Ovary (tissue), 7 donors: ENCODE measurements at regions not wholly inside any gene's neighbourhood (a gene's known extent, or its start where the extent isn't known, plus 50 kb on each side); places are given as distances from the start of the nearest gene placed in this dataset.

Experiments
- DNase-seq, 5 donors: peaks; one replicate each; pipeline ENCODE4 v3.0.0-alpha.2; 2019 to 2020
- H3K27ac ChIP-seq, 2 donors: fragments of 200-600 bp; one replicate each; pipeline versions ENCODE4 v1.5.1 to v1.8.0; 2019 to 2022
- H3K27me3 ChIP-seq: fragments of 200-600 bp; one replicate; pipeline ENCODE4 v1.8.0; 2022
- H3K36me3 ChIP-seq: fragments of 200-600 bp; sonication (generic); one replicate; pipeline ENCODE4 v1.5.1; 2019
- H3K4me1 ChIP-seq: one replicate; pipeline ENCODE4 v1.8.1; 2013; ENCODE audit warnings: mild to moderate bottlenecking, moderate library complexity; ENCODE audit not compliant: insufficient read depth
- H3K4me3 ChIP-seq: fragments of 200-600 bp; sonication (generic); one replicate; pipeline ENCODE4 v1.5.1; 2017
- H3K9me3 ChIP-seq, 2 donors: fragments of 200-600 bp in 1 of 2; sonication (generic) in 1 of 2; one replicate each; pipeline versions ENCODE4 v1.5.1 to v1.8.1; 2013 to 2019; ENCODE audit warnings: mild to moderate bottlenecking in 1 of 2, moderate library complexity in 1 of 2
- CTCF ChIP-seq, 3 donors: fragments of 450-650 bp in 2 of 3; fragments of 200-600 bp in 1 of 3; IDR thresholded peaks; one replicate each; pipeline versions ENCODE4 v1.5.1 to v1.8.0; 2016 to 2022; ENCODE audit warnings: antibody characterized with exemption in 3 of 3, mild to moderate bottlenecking in 1 of 3
- EP300 ChIP-seq: sonication (generic); formaldehyde crosslinking; IDR thresholded peaks from one replicate; pipeline ENCODE4 v1.6.1; 2017; ENCODE audit warnings: antibody characterized with exemption
- POLR2A ChIP-seq: fragments of 450-650 bp; IDR thresholded peaks from one replicate; pipeline ENCODE4 v1.6.1; 2017; ENCODE audit warnings: antibody characterized with exemption, mild to moderate bottlenecking, moderate library complexity
- WGBS, 3 donors: extraction: QIAGEN DNeasy Blood & Tissue Kit in 1 of 3; methylation state at CpG; one replicate each; pipeline versions ENCODE4 v1.1.5 to v1.1.7; 2013 to 2017; 5-methylcytosine and 5-hydroxymethylcytosine counted together
- intact Hi-C, 4 donors: fragments of 100-400 bp; cut with DNase I; formaldehyde crosslinking; loops; one replicate each; pipeline versions ENCODE4 v1.11.0 to v1.15.1; 2022 to 2023
- donor health status: DM: no; HTN: no; CAD: no; lungs with moderate emphysema.
- donor health status: DM: no; HTN: no; CAD: no.
- donor health status: Bipolar disorder and iron deficiency.
- donor health status: DM: no; HTN: no; CAD: no.
- donor health status: DM: yes; HTN: yes; CAD: no.

- WGBS, 3 donors: 98% methylated on average over 1 of the region's 1 CpG
- intact Hi-C loops: no loop called here
- Histone ChIP-seq H3K4me1 (peaks cover 5% of the 10 kb centered on the region), H3K27ac (no peak overlapping the region), H3K9me3 (no peaks in the 10 kb centered on the region), H3K27me3 (no peaks in the 10 kb centered on the region), H3K36me3 (no peaks in the 10 kb centered on the region), H3K4me3 (no peak overlapping the region)
- no peak for DNase-seq
- TF ChIP-seq POLR2A: no peak
- no peak for TF ChIP-seq CTCF (IDR thresholded peaks at IDR 0.05)
- TF ChIP-seq EP300: no peak
Observed at GRCh38 chr16:65541646-65542045, 419.8 kb upstream of the CDH11 start.

DNA sequence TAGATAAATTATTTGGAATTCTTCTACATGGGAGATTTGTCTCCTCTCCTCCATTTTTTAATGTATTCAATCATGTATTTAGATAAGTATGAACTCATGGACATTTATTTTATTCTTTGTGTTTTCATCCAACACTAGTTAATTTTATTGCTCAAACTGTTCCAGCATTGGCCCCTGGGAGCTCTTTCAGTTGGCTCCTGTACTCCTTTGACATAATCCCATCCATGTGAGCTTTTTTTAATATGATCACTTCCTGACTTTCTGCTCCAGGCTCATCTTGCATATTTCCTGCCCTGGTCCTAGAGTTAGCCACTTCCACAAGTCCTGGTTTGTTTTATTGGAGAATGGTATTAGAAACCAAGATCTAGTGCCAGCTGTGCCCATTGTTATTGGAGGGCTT lies 419.0 kb upstream of the CDH11 start:
- Histone ChIP-seq H3K4me1 (no peaks in the 10 kb centered on the region), H3K27me3 (no peaks in the 10 kb centered on the region), H3K9me3 (no peaks in the 10 kb centered on the region), H3K4me3 (no peak overlapping the region), H3K27ac (no peak overlapping the region), H3K36me3 (no peaks in the 10 kb centered on the region)
- intact Hi-C loops: no loop called here
- DNase-seq: no peak
- no peak for TF ChIP-seq POLR2A
- no peak for TF ChIP-seq EP300
- no peak for TF ChIP-seq CTCF (IDR thresholded peaks at IDR 0.05)

GRCh38 chr16:65538976-65539375 lies 417.1 kb upstream of the CDH11 start:
- no peak overlapping the region for H3K4me3 ChIP-seq
- 35 to 49% (median 35%) methylated on average over 3 of the region's 3 CpGs for WGBS, 3 donors
- TF ChIP-seq CTCF (IDR thresholded peaks at IDR 0.05) (no peak), POLR2A (no peak), EP300 (no peak)
- H3K9me3 ChIP-seq: no peaks in the 10 kb centered on the region
- DNase-seq: no peak
- H3K36me3 ChIP-seq: no peaks in the 10 kb centered on the region
- intact Hi-C loops: no loop called here
- no peak overlapping the region for H3K27ac ChIP-seq
- H3K27me3 ChIP-seq: no peaks in the 10 kb centered on the region
- no peaks in the 10 kb centered on the region for H3K4me1 ChIP-seq

DNA sequence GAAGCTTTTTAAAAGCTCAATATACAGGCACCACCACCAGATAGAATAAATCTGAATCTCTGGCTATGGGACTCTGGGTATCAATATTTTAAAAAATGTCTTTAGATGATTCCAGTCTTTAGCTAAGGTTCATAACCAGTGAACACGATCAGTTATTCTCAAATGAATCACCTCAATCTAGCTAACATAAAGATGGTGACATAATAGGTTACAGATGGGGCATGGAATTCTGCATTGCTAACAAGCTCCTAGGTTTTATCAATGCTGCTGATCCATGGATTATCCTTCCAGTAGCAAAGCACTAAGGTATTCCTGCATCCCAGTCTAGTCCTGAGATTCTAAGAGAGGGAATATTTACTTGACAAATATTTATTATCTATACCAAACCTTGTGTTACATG lies 415.5 kb upstream of the CDH11 start:
- Histone ChIP-seq H3K27ac (no peak overlapping the region), H3K36me3 (no peaks in the 10 kb centered on the region), H3K27me3 (no peaks in the 10 kb centered on the region), H3K4me1 (peaks cover 1% of the 10 kb centered on the region), H3K9me3 (no peaks in the 10 kb centered on the region), H3K4me3 (no peak overlapping the region)
- 70 to 84% (median 78%) methylated on average over 1 of the region's 1 CpG for WGBS, 3 donors
- DNase-seq: no peak
- intact Hi-C loops: no loop called here
- TF ChIP-seq POLR2A (no peak), CTCF (IDR thresholded peaks at IDR 0.05) (no peak), EP300 (no peak)

- Histone ChIP-seq H3K27me3 (no peaks in the 10 kb centered on the region), H3K36me3 (no peaks in the 10 kb centered on the region), H3K27ac (no peak overlapping the region), H3K9me3 (no peaks in the 10 kb centered on the region), H3K4me1 (peaks cover 1% of the 10 kb centered on the region), H3K4me3 (no peak overlapping the region)
- no peak for TF ChIP-seq CTCF (IDR thresholded peaks at IDR 0.05)
- TF ChIP-seq EP300: no peak
- TF ChIP-seq POLR2A: no peak
- intact Hi-C loops: no loop called here
- 77 to 83% (median 81%) methylated on average over 2 of the region's 2 CpGs for WGBS, 3 donors
- DNase-seq: no peak
Observed at GRCh38 chr16:65534121-65534528, 412.3 kb upstream of the CDH11 start.
